OCI-LY3 (cell line): ENCODE measurements at regions not wholly inside any gene's neighbourhood (a gene's known extent, or its start where the extent isn't known, plus 50 kb on each side); places are given as distances from the start of the nearest gene placed in this dataset.

ENCODE experiments used
- CTCF ChIP-seq: fragments of 200-600, 300-600 bp; sonication (generic); IDR thresholded peaks from 2 replicates; pipeline ENCODE4 v1.5.1; 2014; ENCODE audit warnings: antibody characterized with exemption, low read length, low read depth
- EZH2phosphoT487 ChIP-seq: fragments of 200-600 bp; shearing (Covaris generic); IDR thresholded peaks from 2 replicates; pipeline ENCODE4 v1.6.1; 2018; ENCODE audit warnings: antibody characterized with exemption, mixed run types, low read depth

- TF ChIP-seq CTCF (no peak), EZH2phosphoT487 (no peak)
Measured at GRCh38 chr18:38750751-38751150, 1185.2 kb upstream of the CELF4 start.
